ENCODE measurements at regions not wholly inside any gene's neighbourhood (a gene's known extent, or its start where the extent isn't known, plus 50 kb on each side); places are given as distances from the start of the nearest gene placed in this dataset.

DNA sequence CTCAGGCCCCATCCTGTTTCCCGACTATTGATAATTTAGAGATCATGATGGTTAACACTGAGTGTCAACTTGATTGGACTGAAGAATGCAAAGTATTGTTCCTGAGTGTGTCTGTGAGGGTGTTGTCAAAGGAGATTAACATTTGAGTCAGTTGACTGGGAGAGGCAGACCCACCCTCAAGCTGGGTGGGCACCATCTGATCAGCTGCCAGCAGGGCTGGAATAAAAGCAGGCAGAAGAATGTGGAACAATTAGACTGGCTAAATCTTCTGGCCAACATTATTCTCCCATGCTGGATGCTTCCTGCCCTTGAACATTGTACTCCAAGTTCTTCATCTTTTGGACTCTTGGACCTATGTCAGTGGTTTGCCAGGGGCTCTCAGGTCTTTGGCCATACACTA is 1170.0 kb upstream of the CNTN5 start:
- no peak for TF ChIP-seq EZH2 (IDR thresholded peaks at IDR 0.05)
- TF ChIP-seq, protein P1, sequence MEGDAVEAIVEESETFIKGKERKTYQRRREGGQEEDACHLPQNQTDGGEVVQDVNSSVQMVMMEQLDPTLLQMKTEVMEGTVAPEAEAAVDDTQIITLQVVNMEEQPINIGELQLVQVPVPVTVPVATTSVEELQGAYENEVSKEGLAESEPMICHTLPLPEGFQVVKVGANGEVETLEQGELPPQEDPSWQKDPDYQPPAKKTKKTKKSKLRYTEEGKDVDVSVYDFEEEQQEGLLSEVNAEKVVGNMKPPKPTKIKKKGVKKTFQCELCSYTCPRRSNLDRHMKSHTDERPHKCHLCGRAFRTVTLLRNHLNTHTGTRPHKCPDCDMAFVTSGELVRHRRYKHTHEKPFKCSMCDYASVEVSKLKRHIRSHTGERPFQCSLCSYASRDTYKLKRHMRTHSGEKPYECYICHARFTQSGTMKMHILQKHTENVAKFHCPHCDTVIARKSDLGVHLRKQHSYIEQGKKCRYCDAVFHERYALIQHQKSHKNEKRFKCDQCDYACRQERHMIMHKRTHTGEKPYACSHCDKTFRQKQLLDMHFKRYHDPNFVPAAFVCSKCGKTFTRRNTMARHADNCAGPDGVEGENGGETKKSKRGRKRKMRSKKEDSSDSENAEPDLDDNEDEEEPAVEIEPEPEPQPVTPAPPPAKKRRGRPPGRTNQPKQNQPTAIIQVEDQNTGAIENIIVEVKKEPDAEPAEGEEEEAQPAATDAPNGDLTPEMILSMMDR (IDR thresholded peaks at IDR 0.05): no peak
- TF ChIP-seq EZH2phosphoT487 (IDR thresholded peaks at IDR 0.05): no peak
